SK-N-SH treated with all-trans-retinoic acid at 6 μM for 48 hours (cell line): ENCODE measurements at regions not wholly inside any gene's neighbourhood (a gene's known extent, or its start where the extent isn't known, plus 50 kb on each side); places are given as distances from the start of the nearest gene placed in this dataset.

Experiments used
- ARNTL ChIP-seq: fragments of 450-650 bp; formaldehyde crosslinking; IDR thresholded peaks from 2 replicates; pipeline ENCODE4 v1.5.0; 2020; ENCODE audit warnings: low read depth, mild to moderate bottlenecking, moderate library complexity, borderline replicate concordance
- ISL1 ChIP-seq: fragments of 250-450 bp; sonication (Bioruptor Pico); IDR thresholded peaks from 2 replicates; pipeline ENCODE4 v2.1.2; 2022; ENCODE audit warnings: mild to moderate bottlenecking, moderate library complexity
- PPARA ChIP-seq: fragments of 250-450 bp; sonication (Bioruptor Pico); IDR thresholded peaks from 2 replicates; pipeline ENCODE4 v1.5.0; 2020; ENCODE audit warnings: mild to moderate bottlenecking, borderline replicate concordance
- SNAI2 ChIP-seq: fragments of 250-450 bp; sonication (Bioruptor Pico); IDR thresholded peaks from 2 replicates; pipeline ENCODE4 v1.5.0; 2020; ENCODE audit warnings: mild to moderate bottlenecking, moderate library complexity
- ZFP3 ChIP-seq: fragments of 250-450 bp; sonication (Bioruptor Pico); IDR thresholded peaks from 2 replicates; pipeline ENCODE4 v1.5.0; 2020; ENCODE audit warnings: mild to moderate bottlenecking, moderate library complexity
- ZFP30 ChIP-seq: fragments of 450-650 bp; formaldehyde crosslinking; IDR thresholded peaks from 2 replicates; pipeline ENCODE4 v1.5.0; 2022; ENCODE audit warnings: mild to moderate bottlenecking, moderate library complexity
- TF ChIP-seq, protein P1 (sequence below): fragments of 250-450 bp; sonication (Bioruptor Pico); IDR thresholded peaks from 2 replicates; pipeline ENCODE4 v1.5.0; 2020; ENCODE audit warnings: mild to moderate bottlenecking, moderate library complexity
- TF ChIP-seq, protein P2 (sequence below): fragments of 250-450 bp; sonication (Bioruptor Pico); IDR thresholded peaks from 2 replicates; pipeline ENCODE4 v1.5.1; 2020; ENCODE audit warnings: low read depth, mild to moderate bottlenecking, moderate library complexity
- TF ChIP-seq, protein P3 (sequence below): fragments of 250-450 bp; sonication (Bioruptor Pico); IDR thresholded peaks from 2 replicates; pipeline ENCODE4 v1.5.1; 2021; ENCODE audit warnings: mild to moderate bottlenecking, moderate library complexity

DNA sequence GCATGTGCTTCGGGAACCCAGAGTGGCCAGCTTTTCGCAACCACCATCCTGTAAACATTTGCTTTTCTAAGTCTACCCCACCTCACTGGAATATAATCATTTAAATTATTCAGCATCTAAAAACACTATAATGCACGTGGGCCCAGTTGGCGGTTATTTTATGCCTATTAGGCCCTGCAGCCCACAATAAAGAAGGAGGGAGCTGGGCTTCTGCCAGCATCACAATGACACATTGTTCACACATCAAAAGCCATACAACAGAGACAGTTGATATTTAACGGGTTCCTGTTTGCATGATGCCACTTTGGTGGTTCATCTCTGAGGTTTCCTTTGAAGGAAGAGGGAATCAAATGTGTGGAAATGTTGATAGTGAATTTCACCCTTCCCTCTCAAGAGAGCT, 916.0 kb upstream of the CELF4 start:
- TF ChIP-seq, protein P1, sequence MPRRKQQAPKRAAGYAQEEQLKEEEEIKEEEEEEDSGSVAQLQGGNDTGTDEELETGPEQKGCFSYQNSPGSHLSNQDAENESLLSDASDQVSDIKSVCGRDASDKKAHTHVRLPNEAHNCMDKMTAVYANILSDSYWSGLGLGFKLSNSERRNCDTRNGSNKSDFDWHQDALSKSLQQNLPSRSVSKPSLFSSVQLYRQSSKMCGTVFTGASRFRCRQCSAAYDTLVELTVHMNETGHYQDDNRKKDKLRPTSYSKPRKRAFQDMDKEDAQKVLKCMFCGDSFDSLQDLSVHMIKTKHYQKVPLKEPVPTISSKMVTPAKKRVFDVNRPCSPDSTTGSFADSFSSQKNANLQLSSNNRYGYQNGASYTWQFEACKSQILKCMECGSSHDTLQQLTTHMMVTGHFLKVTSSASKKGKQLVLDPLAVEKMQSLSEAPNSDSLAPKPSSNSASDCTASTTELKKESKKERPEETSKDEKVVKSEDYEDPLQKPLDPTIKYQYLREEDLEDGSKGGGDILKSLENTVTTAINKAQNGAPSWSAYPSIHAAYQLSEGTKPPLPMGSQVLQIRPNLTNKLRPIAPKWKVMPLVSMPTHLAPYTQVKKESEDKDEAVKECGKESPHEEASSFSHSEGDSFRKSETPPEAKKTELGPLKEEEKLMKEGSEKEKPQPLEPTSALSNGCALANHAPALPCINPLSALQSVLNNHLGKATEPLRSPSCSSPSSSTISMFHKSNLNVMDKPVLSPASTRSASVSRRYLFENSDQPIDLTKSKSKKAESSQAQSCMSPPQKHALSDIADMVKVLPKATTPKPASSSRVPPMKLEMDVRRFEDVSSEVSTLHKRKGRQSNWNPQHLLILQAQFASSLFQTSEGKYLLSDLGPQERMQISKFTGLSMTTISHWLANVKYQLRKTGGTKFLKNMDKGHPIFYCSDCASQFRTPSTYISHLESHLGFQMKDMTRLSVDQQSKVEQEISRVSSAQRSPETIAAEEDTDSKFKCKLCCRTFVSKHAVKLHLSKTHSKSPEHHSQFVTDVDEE (CRISPR knock-in tag), result no peak
- TF ChIP-seq, protein P2, sequence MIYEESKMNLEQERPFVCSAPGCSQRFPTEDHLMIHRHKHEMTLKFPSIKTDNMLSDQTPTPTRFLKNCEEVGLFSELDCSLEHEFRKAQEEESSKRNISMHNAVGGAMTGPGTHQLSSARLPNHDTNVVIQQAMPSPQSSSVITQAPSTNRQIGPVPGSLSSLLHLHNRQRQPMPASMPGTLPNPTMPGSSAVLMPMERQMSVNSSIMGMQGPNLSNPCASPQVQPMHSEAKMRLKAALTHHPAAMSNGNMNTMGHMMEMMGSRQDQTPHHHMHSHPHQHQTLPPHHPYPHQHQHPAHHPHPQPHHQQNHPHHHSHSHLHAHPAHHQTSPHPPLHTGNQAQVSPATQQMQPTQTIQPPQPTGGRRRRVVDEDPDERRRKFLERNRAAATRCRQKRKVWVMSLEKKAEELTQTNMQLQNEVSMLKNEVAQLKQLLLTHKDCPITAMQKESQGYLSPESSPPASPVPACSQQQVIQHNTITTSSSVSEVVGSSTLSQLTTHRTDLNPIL (CRISPR knock-in tag), result no peak
- TF ChIP-seq ISL1 (CRISPR knock-in tag) (no peak), SNAI2 (CRISPR knock-in tag) (no peak), ZFP3 (CRISPR knock-in tag) (no peak), ARNTL (CRISPR knock-in tag) (no peak), PPARA (CRISPR knock-in tag) (no peak), ZFP30 (CRISPR knock-in tag) (no peak)
- TF ChIP-seq, protein P3, sequence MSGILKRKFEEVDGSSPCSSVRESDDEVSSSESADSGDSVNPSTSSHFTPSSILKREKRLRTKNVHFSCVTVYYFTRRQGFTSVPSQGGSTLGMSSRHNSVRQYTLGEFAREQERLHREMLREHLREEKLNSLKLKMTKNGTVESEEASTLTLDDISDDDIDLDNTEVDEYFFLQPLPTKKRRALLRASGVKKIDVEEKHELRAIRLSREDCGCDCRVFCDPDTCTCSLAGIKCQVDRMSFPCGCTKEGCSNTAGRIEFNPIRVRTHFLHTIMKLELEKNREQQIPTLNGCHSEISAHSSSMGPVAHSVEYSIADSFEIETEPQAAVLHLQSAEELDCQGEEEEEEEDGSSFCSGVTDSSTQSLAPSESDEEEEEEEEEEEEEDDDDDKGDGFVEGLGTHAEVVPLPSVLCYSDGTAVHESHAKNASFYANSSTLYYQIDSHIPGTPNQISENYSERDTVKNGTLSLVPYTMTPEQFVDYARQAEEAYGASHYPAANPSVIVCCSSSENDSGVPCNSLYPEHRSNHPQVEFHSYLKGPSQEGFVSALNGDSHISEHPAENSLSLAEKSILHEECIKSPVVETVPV (CRISPR knock-in tag), result no peak
